ENCODE measurements at regions not wholly inside any gene's neighbourhood (a gene's known extent, or its start where the extent isn't known, plus 50 kb on each side); places are given as distances from the start of the nearest gene placed in this dataset.

DNA sequence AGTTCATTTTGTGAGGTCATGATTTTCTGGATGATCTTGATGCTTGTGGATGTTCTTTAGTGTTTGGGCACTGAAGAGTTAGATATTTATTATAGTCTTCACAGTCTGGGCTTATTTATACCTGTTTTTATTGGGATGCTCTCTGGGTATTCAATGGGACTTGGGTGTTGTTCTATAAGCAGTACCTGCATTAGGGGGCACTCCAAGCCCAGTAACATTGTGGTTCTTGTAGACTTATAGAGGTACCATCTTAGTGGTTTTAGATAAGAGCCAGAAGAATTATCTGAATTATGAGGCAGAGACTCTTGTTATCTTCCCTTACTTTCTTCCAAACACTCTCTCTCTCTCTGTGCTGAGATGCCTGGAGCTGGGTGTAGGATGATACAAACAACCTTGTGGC lies 470.0 kb downstream of the PIK3C3 start:
- ATAC-seq (ENCODE audit: low FRiP score) = no peak
- TF ChIP-seq, protein P1, sequence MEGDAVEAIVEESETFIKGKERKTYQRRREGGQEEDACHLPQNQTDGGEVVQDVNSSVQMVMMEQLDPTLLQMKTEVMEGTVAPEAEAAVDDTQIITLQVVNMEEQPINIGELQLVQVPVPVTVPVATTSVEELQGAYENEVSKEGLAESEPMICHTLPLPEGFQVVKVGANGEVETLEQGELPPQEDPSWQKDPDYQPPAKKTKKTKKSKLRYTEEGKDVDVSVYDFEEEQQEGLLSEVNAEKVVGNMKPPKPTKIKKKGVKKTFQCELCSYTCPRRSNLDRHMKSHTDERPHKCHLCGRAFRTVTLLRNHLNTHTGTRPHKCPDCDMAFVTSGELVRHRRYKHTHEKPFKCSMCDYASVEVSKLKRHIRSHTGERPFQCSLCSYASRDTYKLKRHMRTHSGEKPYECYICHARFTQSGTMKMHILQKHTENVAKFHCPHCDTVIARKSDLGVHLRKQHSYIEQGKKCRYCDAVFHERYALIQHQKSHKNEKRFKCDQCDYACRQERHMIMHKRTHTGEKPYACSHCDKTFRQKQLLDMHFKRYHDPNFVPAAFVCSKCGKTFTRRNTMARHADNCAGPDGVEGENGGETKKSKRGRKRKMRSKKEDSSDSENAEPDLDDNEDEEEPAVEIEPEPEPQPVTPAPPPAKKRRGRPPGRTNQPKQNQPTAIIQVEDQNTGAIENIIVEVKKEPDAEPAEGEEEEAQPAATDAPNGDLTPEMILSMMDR (IDR thresholded peaks at IDR 0.05) = no peak
- DNase-seq (ENCODE audit: low spot score) = no peak

DNA sequence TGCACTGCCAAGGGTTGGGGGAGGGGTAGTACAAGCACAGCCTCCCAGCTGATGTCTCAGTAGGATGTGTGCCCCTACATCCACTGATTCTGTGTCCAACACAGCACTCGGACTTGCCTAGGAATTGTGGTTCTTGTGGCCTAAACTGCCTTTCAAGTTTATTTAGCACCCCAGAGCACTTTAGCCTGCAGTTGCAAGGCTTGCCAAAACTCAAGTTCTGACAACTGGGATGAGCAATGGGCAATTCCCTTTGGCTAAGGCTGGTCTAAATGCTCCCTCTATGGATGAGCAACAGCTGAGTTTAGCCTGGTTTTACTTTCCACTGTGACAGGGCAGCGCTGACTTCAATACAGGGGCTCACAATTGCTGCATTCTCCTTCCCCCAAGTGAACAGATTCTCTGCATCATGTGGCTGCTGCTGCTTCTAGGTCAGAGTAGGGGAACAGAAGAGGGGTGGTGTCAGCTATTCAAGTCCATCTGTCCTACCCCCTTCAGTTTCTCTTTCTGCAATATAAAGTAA lies 471.5 kb downstream of the PIK3C3 start:
- ATAC-seq (ENCODE audit: low FRiP score) (no peak), DNase-seq (ENCODE audit: low spot score) (no peak)

DNA sequence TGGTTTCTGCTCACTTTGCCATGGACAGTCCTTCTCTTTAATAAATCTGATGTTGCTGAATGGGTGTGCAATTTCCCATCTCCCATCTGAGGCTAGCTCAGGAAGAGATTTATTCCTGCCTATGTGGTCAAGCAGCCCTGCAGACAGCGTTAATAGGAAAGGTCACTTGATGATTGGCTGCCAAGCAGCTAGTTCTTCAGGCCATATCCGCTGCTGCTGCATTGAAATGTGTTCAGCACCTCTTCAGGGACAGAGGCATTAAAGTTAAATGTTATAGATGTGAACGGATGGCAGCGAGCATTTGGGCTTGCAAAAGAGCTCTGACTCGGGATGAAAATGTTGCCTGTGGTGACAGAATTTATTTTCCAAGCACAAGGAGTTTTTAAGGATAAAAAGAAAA lies 474.2 kb downstream of the PIK3C3 start:
- TF ChIP-seq, protein P1 (IDR thresholded peaks at IDR 0.05) = no peak
- DNase-seq (ENCODE audit: low spot score) (no peak), ATAC-seq (ENCODE audit: low FRiP score) (no peak)

More for the DNA sequence above, 471.5 kb downstream of the PIK3C3 start:
- TF ChIP-seq, protein P1 (IDR thresholded peaks at IDR 0.05) = no peak

DNA sequence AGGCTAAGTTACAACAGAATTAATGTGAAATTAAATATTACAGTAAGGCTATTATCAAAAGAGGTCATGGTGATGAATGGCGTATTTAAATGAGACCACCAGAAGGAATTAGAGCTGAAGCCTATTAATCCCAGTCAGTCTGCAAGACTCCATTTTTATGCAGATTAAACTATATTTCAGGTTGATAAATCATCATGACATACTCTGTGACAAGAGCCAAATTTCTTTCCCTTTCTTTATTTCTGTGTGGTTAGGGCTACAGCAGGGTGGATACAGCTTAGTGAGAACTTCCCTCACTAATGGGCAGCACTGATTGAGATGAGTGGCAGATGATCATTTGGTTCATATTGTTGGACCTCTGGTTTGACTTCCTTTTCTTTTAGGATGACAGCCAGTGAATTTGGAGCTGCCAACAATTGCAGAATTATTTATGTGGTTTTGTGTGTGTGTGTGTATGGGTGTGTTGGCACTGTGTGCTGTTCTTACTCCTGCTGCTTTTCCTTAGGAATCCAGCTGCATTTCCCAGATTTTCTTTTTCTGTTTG lies 481.3 kb downstream of the PIK3C3 start:
- TF ChIP-seq, protein P1 (IDR thresholded peaks at IDR 0.05) = no peak
- ATAC-seq (ENCODE audit: low FRiP score) = no peak
- DNase-seq (ENCODE audit: low spot score) = no peak

DNA sequence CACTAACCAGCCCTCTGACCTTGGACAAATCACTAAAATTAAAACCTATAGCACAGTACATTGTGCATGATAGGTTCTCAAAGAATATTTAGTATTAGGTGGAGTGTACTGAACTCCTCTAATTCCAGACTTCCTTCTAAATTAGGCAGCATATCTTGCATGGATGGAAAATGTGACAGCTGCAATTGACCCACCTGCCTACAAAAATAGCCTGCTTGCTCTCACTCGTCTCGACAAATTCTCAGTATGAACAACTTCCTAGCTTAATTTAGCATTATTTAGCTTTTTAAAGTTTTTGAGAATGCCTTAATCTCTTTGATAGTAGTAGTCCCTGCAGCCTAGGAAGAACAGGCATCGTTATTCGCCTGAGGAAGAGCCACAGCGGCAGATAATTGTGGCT lies 482.0 kb downstream of the PIK3C3 start:
- TF ChIP-seq, protein P1 (IDR thresholded peaks at IDR 0.05) = no peak
- ATAC-seq (ENCODE audit: low FRiP score) (no peak), DNase-seq (ENCODE audit: low spot score) (no peak)

DNA sequence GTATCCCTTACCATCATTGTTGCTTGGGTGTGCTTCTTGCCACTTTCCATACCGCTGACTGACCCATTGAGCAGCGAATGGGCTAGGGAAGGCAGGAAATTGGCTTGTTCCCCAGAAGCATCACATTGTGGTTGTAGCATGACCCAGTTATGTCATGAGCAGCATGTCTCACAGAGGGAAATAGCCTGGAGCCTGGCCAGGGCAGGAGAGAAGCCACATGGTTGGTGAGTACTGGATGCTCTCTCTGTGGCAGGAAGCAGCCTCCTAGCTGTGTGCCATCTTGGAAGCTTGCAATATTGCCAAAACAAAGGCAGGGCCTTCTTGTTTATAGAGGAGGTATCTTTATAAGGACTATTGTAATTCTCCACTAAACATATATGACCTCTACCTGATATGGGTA lies 482.6 kb downstream of the PIK3C3 start:
- TF ChIP-seq, protein P1 (IDR thresholded peaks at IDR 0.05) = no peak
- no peak for DNase-seq (ENCODE audit: low spot score)
- no peak for ATAC-seq (ENCODE audit: low FRiP score)

DNA sequence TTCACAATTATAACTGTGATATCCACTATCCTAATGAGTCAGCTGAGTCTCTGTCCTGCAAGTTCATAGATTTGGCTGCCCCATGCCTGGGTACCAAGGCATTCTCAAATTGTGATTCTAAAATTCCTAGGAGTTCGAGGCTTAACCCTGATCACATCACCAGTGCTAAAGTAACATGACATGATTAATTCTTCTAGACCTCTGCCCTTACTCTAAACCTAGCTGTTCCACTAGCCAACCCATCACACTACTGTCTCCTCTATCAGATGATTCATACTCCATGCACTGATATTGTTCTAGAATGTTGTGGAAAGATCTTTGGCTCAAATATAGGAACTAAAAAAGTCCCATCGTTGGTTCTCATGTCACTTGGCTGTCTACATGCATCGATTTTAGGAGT lies 487.6 kb downstream of the PIK3C3 start:
- ATAC-seq (ENCODE audit: low FRiP score) (no peak), DNase-seq (ENCODE audit: low spot score) (no peak)
- TF ChIP-seq, protein P1 (IDR thresholded peaks at IDR 0.05) = no peak

Data from omental fat pad (tissue), 3 donors.